ENCODE measurements at regions not wholly inside any gene's neighbourhood (a gene's known extent, or its start where the extent isn't known, plus 50 kb on each side); places are given as distances from the start of the nearest gene placed in this dataset.

DNA sequence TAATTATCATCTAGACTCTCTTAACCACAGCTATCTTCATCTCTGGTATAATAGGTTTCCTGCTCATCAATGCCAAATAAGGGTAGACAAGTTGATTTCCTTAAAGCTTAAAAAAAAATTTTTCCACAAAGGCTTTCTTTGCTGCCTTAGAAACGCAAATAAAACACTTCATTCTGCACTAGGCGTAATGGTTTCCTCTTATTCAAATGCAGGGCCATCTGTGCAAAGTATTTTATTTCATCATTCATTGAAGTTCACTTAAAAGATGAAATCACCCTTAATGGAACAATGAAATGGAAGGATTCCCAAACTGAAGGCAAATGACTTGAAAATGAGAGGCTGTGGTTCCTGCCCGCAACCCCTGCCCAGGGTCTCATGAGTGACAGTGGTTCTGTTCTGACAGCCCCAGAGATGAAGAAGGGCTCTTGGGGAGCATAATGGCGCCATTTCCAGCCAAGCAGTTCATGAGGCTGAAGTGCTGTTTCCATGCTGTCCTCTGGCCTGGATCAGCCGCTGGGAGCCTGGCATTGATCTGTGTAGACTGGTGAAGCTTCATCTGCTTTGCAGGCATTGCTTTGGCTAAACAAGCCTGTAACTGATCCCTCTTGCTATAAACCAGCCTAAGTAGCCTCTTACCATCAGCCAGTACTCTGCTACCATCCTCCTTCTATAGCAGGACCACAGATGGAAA is 276.9 kb upstream of the WWC1 start:
- intact Hi-C loops (cut with micrococcal nuclease; ENCODE audit: unreplicated experiment) (no loop called here), in situ Hi-C loops (cut with HindIII; ENCODE audit: extremely low pct_ligation_motif_present, low pct_unique_long_range_greater_than_20kb) (no loop called here)
- H3K9ac ChIP-seq (ENCODE audit: insufficient read depth, low read depth, low read length) = no peak overlapping the region
- ATAC-seq (no peak), FAIRE-seq (no peak), DNase-seq (ENCODE audit: low spot score) (no peak)
- no peaks in the 10 kb centered on the region for H3K4me1 ChIP-seq (ENCODE audit: insufficient read depth, low read length)
- H3K79me2 ChIP-seq (ENCODE audit: insufficient read depth, low read length) = no peaks in the 10 kb centered on the region
- H3K27me3 ChIP-seq (ENCODE audit: control insufficient read depth in 1 of 2, insufficient read depth in 2 of 2, low read length in 2 of 2) = peaks cover 0 to 2% of the 10 kb centered on the region in 2 experiments; a peak in 1 of 5 replicates
- POLR2A ChIA-PET = no interaction called here
- WGBS (ENCODE audit: low lambda C conversion rate) = 16% methylated on average over 5 of the region's 5 CpGs
- CTCF ChIA-PET (ENCODE audit: low intra/inter-chr PET ratio, low total read pairs) = no interaction called here
- H3K9me3 ChIP-seq (ENCODE audit: low read length) = no peaks in the 10 kb centered on the region
- no peaks in the 10 kb centered on the region for H4K20me1 ChIP-seq (ENCODE audit: insufficient read depth, low read length)
- H3K27ac ChIP-seq (ENCODE audit: extremely low read length, insufficient read depth, low read length) = no peak overlapping the region
- no peak overlapping the region for H3K4me2 ChIP-seq (ENCODE audit: low read depth, low read length)
- no peak overlapping the region for H2AFZ ChIP-seq (ENCODE audit: low read length)
- no TSS peak for BruUV-seq (replicated peaks)
- TF ChIP-seq, protein P1, sequence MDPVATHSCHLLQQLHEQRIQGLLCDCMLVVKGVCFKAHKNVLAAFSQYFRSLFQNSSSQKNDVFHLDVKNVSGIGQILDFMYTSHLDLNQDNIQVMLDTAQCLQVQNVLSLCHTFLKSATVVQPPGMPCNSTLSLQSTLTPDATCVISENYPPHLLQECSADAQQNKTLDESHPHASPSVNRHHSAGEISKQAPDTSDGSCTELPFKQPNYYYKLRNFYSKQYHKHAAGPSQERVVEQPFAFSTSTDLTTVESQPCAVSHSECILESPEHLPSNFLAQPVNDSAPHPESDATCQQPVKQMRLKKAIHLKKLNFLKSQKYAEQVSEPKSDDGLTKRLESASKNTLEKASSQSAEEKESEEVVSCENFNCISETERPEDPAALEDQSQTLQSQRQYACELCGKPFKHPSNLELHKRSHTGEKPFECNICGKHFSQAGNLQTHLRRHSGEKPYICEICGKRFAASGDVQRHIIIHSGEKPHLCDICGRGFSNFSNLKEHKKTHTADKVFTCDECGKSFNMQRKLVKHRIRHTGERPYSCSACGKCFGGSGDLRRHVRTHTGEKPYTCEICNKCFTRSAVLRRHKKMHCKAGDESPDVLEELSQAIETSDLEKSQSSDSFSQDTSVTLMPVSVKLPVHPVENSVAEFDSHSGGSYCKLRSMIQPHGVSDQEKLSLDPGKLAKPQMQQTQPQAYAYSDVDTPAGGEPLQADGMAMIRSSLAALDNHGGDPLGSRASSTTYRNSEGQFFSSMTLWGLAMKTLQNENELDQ (CRISPR knock-in tag; IDR thresholded peaks at IDR 0.05; ENCODE audit: borderline replicate concordance) = no peak
- TF ChIP-seq CBX5 (CRISPR knock-in tag; IDR thresholded peaks at IDR 0.05; ENCODE audit: borderline replicate concordance) (no peak), PAF1 (CRISPR knock-in tag; IDR thresholded peaks at IDR 0.05) (no peak), HIVEP1 (CRISPR knock-in tag; IDR thresholded peaks at IDR 0.05) (no peak), MED1 (CRISPR knock-in tag; IDR thresholded peaks at IDR 0.05) (no peak), ZNF878 (CRISPR knock-in tag; IDR thresholded peaks at IDR 0.05) (no peak)
- TF ChIP-seq, protein P2, sequence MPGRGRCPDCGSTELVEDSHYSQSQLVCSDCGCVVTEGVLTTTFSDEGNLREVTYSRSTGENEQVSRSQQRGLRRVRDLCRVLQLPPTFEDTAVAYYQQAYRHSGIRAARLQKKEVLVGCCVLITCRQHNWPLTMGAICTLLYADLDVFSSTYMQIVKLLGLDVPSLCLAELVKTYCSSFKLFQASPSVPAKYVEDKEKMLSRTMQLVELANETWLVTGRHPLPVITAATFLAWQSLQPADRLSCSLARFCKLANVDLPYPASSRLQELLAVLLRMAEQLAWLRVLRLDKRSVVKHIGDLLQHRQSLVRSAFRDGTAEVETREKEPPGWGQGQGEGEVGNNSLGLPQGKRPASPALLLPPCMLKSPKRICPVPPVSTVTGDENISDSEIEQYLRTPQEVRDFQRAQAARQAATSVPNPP (CRISPR knock-in tag; IDR thresholded peaks at IDR 0.05) = no peak
- no peaks in the 10 kb centered on the region for H3K36me3 ChIP-seq (replicated peaks in 1 of 2; ENCODE audit: control insufficient read depth in 1 of 2, insufficient read depth in 2 of 2, low read length in 2 of 2)
- H3K4me3 ChIP-seq (replicated peaks in 1 of 3; ENCODE audit: insufficient read depth in 1 of 3, low read depth in 2 of 3, low read length in 3 of 3) = no peak overlapping the region
